GM18498 (cell line): ENCODE measurements at regions not wholly inside any gene's neighbourhood (a gene's known extent, or its start where the extent isn't known, plus 50 kb on each side); places are given as distances from the start of the nearest gene placed in this dataset.

Source experiments
- ATAC-seq: cut with Tn5 transposase; IDR thresholded peaks from one replicate; pipeline ENCODE4 v1.9.1; 2021; ENCODE audit warnings: mild to moderate bottlenecking, moderate library complexity; ENCODE audit not compliant: unreplicated experiment

- no peak for ATAC-seq
Observed at GRCh38 chr19:28290963-28291657, 921.8 kb downstream of the UQCRFS1 start.

GRCh38 chr19:28289295-28290063, 923.5 kb downstream of the UQCRFS1 start:
- ATAC-seq: no peak

GRCh38 chr19:28288572-28289264, 924.2 kb downstream of the UQCRFS1 start:
- no peak for ATAC-seq

GRCh38 chr19:28285917-28286316, 927.0 kb downstream of the UQCRFS1 start:
- ATAC-seq: no peak

GRCh38 chr19:28285078-28285477, 927.9 kb downstream of the UQCRFS1 start:
- ATAC-seq: no peak

GRCh38 chr19:28284389-28284788, 928.6 kb downstream of the UQCRFS1 start:
- ATAC-seq: no peak

GRCh38 chr19:28283592-28283991, 929.4 kb downstream of the UQCRFS1 start:
- ATAC-seq: no peak

GRCh38 chr19:28281676-28282075, 931.3 kb downstream of the UQCRFS1 start:
- ATAC-seq: no peak

- no peak for ATAC-seq
Observed at GRCh38 chr19:28264556-28264955, 948.4 kb downstream of the UQCRFS1 start.

- ATAC-seq: no peak
Observed at GRCh38 chr19:28258829-28259228, 954.1 kb downstream of the UQCRFS1 start.

GRCh38 chr19:28257396-28257795, 955.6 kb downstream of the UQCRFS1 start:
- no peak for ATAC-seq

GRCh38 chr19:28247243-28247642, 965.7 kb downstream of the UQCRFS1 start:
- no peak for ATAC-seq

- ATAC-seq: no peak
Observed at GRCh38 chr19:28245937-28246336, 967.0 kb downstream of the UQCRFS1 start.

GRCh38 chr19:28244966-28245365, 968.0 kb downstream of the UQCRFS1 start:
- ATAC-seq: no peak

GRCh38 chr19:28242317-28242927, 970.5 kb downstream of the UQCRFS1 start:
- ATAC-seq: no peak

GRCh38 chr19:28239270-28239669, 973.7 kb downstream of the UQCRFS1 start:
- no peak for ATAC-seq

GRCh38 chr19:28238270-28238820, 974.6 kb downstream of the UQCRFS1 start:
- ATAC-seq: no peak

- ATAC-seq: no peak
Observed at GRCh38 chr19:28235606-28236125, 977.3 kb downstream of the UQCRFS1 start.

GRCh38 chr19:28234637-28235036, 978.3 kb downstream of the UQCRFS1 start:
- no peak for ATAC-seq

GRCh38 chr19:28228854-28229253, 984.1 kb downstream of the UQCRFS1 start:
- no peak for ATAC-seq

- no peak for ATAC-seq
Observed at GRCh38 chr19:28224441-28224840, 988.5 kb downstream of the UQCRFS1 start.
